ENCODE measurements at regions not wholly inside any gene's neighbourhood (a gene's known extent, or its start where the extent isn't known, plus 50 kb on each side); places are given as distances from the start of the nearest gene placed in this dataset.

DNA sequence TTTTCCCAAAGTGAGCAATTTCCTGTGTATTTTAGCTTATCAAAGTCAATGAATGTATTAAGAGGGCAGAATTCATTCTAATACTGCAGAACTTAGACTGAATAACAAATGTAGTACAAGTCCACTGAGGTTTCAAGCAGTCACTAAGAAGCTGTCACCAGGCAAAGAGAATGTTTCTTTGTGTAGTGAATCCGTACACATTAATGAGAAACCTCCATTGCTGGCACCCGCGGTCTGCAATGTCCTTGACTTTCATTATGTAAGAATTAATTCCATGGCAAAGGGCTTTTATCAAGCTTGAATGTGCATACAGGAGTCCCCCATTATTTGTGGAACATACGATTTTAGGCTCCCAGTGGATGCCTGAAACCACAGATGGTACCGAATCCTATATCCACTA lies 719.5 kb upstream of the TMPRSS15 start:
- TF ChIP-seq CTCF (IDR thresholded peaks at IDR 0.05) (no peak), POLR2AphosphoS5 (IDR thresholded peaks at IDR 0.05) (no peak)
